GM18858 (cell line): ENCODE measurements at regions not wholly inside any gene's neighbourhood (a gene's known extent, or its start where the extent isn't known, plus 50 kb on each side); places are given as distances from the start of the nearest gene placed in this dataset.

ENCODE experiments used
- ATAC-seq: cut with Tn5 transposase; IDR thresholded peaks from one replicate; pipeline ENCODE4 v1.9.1; 2021; ENCODE audit not compliant: unreplicated experiment

GRCh38 chr1:217313096-217313495, 317.8 kb downstream of the GPATCH2 start:
- ATAC-seq, result no peak

- ATAC-seq, result no peak
Measured at GRCh38 chr1:217311766-217312165, 319.1 kb downstream of the GPATCH2 start.

DNA sequence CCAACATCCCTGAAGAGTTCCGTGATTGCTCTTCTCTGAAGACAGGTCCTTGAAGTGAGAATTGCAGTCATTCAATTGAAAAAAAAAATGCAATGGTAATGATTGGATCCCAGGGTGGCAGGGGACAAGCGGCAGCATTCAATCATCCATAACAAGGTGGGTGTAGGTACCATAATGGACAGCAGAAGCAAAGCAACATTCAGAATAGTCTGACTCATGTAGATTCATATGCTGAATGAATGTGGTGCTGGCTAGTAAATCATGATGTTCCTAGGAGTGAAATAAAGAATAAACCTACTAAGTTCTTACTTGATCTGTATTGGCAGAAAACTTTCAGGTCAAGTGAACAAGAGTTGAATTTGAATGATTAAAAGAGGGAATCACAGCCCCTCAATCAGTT, 319.6 kb downstream of the GPATCH2 start:
- no peak for ATAC-seq

DNA sequence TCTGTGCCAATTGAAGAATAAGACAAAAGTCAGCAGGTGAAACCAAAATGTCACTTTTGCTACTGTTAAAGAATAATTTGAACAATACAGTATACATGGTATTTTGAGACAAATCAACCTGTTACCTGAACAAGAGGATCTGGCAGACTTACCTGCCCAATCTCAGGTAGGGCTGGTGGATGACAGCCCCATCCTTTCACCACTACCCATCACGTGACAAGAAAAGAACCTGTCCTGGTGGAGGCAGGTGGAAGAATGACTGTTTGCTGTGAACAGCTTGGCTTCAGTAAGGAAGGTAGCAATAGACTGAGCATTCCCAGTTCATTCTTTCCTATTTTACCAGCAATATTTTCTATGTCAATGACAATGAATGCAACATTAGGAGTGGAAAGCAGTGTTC, 349.6 kb downstream of the GPATCH2 start:
- no peak for ATAC-seq

- ATAC-seq, result no peak
Measured at GRCh38 chr1:217275655-217276398, 355.1 kb downstream of the GPATCH2 start.

DNA sequence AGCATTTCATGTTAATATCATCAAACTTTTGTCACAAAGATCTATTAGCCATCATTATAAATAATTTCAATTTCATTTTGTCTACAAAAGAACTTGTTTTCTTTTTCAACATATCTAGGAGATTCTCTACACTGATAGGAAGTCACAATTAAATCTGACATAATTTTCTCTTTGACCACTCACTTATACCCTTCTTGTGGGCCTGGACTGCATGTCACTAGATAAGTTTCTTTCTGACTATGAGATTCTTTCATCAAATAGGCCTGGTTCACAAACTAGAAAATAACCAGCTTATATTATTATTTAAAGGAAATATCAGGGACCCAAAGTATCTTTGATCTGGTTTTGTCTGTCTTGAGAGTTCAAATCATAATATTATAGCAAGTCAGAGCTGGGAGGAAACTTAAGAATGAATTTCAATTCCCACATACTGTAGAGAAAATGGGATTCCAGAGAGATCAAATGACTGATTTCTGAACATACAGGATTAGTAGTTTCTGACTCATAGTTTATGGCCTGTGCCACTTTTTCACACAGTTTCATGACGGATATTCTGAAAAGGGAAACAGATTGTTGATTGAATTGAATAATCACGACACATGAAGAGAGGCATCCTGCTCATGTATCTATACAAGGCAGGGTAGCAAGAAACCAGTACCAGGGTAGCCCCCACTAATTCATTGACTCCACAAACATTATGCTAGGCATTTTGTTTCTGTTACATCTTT, 355.8 kb downstream of the GPATCH2 start:
- ATAC-seq, result no peak

DNA sequence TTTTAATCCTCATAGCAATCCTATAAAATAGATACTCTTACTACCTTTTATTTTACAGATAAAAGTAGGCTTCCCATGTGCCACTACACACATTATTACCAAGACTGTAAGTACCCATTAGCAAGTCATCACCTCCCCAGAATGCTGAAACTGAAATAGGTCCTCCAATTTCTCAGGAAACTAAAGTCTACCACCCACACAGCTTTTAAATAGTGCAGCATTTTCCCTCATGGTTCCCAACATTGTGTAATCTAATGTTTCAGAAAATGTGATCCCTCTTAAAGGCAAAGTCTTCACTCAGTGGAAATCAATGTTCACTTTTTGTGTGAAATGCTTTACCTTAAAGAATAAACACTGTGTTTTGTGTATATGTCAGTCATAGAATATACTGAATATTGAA, 356.5 kb downstream of the GPATCH2 start:
- no peak for ATAC-seq

DNA sequence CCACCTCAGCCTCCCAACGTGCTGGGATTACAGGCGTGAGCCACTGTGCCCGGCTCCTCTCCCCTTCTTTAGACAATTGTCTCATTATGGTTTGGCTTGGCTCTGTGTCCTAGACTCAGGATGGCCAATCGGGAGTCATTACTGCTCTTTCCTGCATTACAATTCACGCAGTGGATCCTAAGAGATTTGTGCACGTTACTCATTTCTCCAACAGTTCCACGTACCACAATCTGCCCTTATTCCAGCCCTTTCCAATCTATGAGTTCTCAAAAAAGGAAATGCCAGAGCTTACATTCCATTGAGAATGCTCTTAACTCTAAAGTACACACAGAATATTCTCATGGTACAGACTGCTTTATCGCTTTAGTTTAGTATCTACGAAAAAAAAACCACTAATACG, 357.0 kb downstream of the GPATCH2 start:
- no peak for ATAC-seq

GRCh38 chr1:217272385-217272784, 358.5 kb downstream of the GPATCH2 start:
- ATAC-seq, result no peak

DNA sequence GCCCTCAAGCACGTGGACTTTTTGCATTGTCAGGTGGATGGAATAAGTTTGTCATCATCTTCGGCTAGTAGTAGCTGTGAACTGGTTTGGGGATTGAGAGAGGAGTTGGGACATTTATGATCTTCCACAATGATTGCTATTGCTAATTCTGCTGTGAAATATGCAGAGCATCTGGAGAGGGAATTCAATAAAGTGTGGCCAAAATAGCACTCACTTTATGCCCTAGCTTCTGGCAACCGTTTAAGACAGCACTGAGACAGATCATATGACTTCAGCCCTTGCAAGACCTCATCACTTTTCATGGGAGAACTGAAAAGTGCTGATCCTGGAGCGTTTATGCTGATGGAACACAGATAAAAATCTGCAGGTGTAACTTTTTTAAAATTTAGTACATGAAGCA, 360.8 kb downstream of the GPATCH2 start:
- ATAC-seq, result no peak

GRCh38 chr1:217268058-217268457, 362.8 kb downstream of the GPATCH2 start:
- ATAC-seq, result no peak

- ATAC-seq, result no peak
Measured at GRCh38 chr1:217261636-217262035, 369.3 kb downstream of the GPATCH2 start.

DNA sequence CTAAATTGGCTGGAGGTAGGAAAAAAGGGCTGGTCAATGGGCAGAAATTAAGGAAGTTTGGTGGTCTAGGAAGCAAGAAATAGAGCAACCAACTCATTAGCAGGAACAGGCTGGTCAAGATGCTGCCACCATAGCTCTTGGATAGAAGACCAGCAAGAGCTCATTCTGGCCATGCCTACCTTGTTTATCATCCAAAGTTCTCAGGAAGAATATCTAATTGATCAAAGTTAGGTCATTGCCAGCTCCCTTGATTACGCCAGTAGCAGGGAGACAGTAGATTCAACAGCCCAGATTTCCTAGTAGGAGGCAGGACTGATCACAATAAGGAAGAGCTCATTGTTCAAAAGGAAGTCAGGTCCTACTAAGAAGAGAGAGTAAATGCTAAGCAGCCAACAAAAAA, 370.2 kb downstream of the GPATCH2 start:
- ATAC-seq, result no peak

DNA sequence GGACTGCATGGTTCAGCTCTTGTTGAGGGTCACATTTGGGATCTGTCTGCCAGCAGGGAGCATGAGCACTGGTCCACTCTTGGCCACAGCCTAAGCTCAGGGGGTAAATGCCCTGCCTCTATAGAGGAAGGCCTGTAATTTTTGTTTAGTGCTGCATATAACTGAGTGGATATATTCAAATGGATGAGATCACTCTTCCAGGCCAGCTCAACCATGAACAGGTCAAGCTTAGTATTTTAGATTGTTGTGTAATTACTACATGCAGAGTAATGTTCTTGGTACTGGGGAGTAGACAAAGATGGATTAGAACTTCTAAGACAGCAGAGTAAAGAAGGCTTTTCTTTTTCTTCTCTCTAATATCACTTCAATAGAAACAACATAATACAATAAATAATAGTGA, 376.9 kb downstream of the GPATCH2 start:
- ATAC-seq, result no peak

- no peak for ATAC-seq
Measured at GRCh38 chr1:217253351-217253750, 377.5 kb downstream of the GPATCH2 start.

GRCh38 chr1:217251121-217251520, 379.8 kb downstream of the GPATCH2 start:
- no peak for ATAC-seq

DNA sequence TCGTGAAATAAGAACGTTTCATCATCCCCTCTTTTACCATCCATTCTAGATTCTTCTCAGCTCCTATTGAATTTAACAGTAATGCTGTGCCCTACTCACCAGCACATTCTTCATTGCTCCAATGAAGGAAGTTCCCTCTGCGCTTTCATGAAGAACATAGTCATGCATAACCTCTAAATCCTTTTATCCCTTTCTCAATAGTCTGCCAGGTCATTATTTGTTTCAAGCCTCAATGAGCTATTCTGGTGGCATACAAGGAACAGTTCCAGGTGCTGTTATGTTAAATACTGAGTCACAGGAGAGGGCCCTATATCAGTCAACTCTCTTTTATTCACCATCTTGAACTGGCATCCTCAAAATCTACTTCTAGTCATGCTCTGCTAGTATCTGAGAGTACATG, 381.0 kb downstream of the GPATCH2 start:
- no peak for ATAC-seq

DNA sequence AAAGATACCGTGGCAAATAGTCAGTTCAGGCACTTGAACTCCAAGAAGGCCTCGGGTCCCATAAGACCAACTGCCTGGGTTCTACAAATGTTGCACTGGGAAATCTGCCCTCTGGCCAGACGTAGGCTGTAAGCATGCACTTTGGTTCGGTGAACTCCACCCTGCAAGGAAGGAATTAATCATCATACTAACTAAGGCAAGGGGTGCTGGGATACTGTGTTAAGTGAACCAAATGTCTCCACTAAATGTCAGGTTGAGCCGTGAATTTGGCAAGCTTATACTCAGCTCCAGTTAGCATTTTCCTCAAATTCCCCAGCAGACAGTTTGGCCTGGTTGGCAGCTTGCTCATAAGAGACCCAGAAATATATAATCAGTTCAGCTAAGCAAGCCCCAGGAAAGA, 385.9 kb downstream of the GPATCH2 start:
- ATAC-seq, result no peak

DNA sequence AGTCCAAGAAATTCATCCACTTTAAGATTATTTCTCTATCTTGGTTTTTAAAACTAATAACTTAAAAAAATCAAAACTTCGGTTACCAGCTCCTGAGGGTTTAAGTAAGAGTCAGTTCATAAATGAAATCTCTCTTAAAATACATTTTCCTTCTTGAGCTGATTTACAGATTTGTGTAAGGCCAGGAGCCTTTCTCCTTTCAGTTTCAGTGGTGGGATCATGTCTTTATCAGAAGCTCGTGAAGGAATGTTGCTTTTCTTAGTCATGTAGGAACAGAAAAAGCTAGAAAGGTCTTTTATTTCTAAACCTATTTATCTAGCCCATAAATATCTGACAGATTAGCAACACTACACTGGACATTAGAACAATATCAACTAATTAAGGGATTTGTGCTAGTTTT, 390.2 kb downstream of the GPATCH2 start:
- no peak for ATAC-seq

- no peak for ATAC-seq
Measured at GRCh38 chr1:217238945-217239344, 391.9 kb downstream of the GPATCH2 start.

- no peak for ATAC-seq
Measured at GRCh38 chr1:217230412-217230811, 400.5 kb downstream of the GPATCH2 start.

- ATAC-seq, result no peak
Measured at GRCh38 chr1:217228689-217229088, 402.2 kb downstream of the GPATCH2 start.

- ATAC-seq, result no peak
Measured at GRCh38 chr1:217224201-217224600, 406.7 kb downstream of the GPATCH2 start.
